KMS-11 (cell line): ENCODE measurements at regions not wholly inside any gene's neighbourhood (a gene's known extent, or its start where the extent isn't known, plus 50 kb on each side); places are given as distances from the start of the nearest gene placed in this dataset.

Experiments
- H2AFZ ChIP-seq: fragments of 200-600 bp; sonication (generic); 2 replicates; pipeline ENCODE4 v1.6.1; 2016; ENCODE audit warnings: antibody characterized with exemption, mixed run types, low read depth
- H3K27ac ChIP-seq: fragments of 200-600 bp; sonication (generic); 2 replicates; pipeline ENCODE4 v1.6.1; 2016; ENCODE audit warnings: mild to moderate bottlenecking, mixed run types
- H3K27me3 ChIP-seq: fragments of 200-600 bp; sonication (generic); 2 replicates; pipeline ENCODE4 v1.6.1; 2017; ENCODE audit warnings: mild to moderate bottlenecking, low read depth, mixed run types, moderate library complexity; ENCODE audit not compliant: insufficient read depth
- H3K36me3 ChIP-seq: fragments of 200-600 bp; sonication (generic); 2 replicates; pipeline ENCODE4 v1.6.1; 2017; ENCODE audit warnings: mild to moderate bottlenecking, mixed run types; ENCODE audit not compliant: insufficient read depth
- H3K4me1 ChIP-seq: fragments of 200-600 bp; sonication (generic); 2 replicates; pipeline ENCODE4 v1.6.1; 2016; ENCODE audit warnings: mild to moderate bottlenecking, low read depth, mixed run types; ENCODE audit not compliant: poor library complexity, severe bottlenecking
- H3K4me2 ChIP-seq: fragments of 200-600 bp; sonication (generic); 2 replicates; pipeline ENCODE4 v1.7.0; 2016; ENCODE audit warnings: mild to moderate bottlenecking, mixed run types
- H3K4me3 ChIP-seq: fragments of 200-600 bp; sonication (generic); IDR thresholded peaks from 2 replicates; pipeline ENCODE4 v1.6.1; 2017; ENCODE audit warnings: low read depth, low read length, mixed read lengths; ENCODE audit not compliant: insufficient read depth
- H3K79me2 ChIP-seq: fragments of 200-600 bp; sonication (generic); 2 replicates; pipeline ENCODE4 v1.6.1; 2016; ENCODE audit warnings: low read depth, mixed run types; ENCODE audit not compliant: insufficient read depth
- H3K9ac ChIP-seq: fragments of 200-600 bp; sonication (generic); 2 replicates; pipeline ENCODE4 v1.6.1; 2016; ENCODE audit warnings: mild to moderate bottlenecking, mixed run types
- H4K20me1 ChIP-seq: fragments of 200-600 bp; sonication (generic); 2 replicates; pipeline ENCODE4 v1.6.1; 2016; ENCODE audit warnings: mild to moderate bottlenecking, mixed run types; ENCODE audit not compliant: insufficient read depth
- TF ChIP-seq, protein P1 (sequence below): fragments of 200-600 bp; sonication (generic); conservative IDR thresholded peaks from 2 replicates; pipeline ENCODE4 v1.6.1; 2017; ENCODE audit warnings: low read depth, mild to moderate bottlenecking, antibody characterized with exemption, low read length, moderate library complexity, mixed read lengths

DNA sequence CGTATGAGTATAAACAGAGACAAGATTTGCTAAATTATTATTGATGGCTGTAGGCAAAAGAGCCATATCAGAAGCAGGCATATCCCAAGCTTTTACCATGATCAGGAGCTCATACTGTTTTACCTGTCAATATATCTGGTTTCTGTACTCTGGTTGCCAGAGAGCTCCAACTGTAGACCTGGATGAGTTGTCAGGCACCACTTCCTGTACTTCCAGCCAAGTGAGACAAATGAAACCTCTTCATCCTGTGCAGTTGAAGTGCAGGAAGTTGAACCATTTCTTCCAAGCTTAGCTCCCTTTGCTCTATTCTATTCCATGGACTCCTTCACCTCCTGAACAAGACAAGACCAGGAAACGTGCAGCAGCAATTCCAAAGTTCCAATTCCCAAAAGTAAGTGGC, 115.6 kb downstream of the ZNF281 start:
- H3K36me3 ChIP-seq = no peaks in the 10 kb centered on the region
- H3K79me2 ChIP-seq = no peaks in the 10 kb centered on the region
- peaks cover 24% of the 10 kb centered on the region for H3K4me1 ChIP-seq
- no peaks in the 10 kb centered on the region for H3K27me3 ChIP-seq
- no peak overlapping the region for H2AFZ ChIP-seq
- no peak overlapping the region for H3K4me3 ChIP-seq
- no peak overlapping the region for H3K27ac ChIP-seq
- H3K4me2 ChIP-seq = no peak overlapping the region
- no peaks in the 10 kb centered on the region for H4K20me1 ChIP-seq
- TF ChIP-seq, protein P1, sequence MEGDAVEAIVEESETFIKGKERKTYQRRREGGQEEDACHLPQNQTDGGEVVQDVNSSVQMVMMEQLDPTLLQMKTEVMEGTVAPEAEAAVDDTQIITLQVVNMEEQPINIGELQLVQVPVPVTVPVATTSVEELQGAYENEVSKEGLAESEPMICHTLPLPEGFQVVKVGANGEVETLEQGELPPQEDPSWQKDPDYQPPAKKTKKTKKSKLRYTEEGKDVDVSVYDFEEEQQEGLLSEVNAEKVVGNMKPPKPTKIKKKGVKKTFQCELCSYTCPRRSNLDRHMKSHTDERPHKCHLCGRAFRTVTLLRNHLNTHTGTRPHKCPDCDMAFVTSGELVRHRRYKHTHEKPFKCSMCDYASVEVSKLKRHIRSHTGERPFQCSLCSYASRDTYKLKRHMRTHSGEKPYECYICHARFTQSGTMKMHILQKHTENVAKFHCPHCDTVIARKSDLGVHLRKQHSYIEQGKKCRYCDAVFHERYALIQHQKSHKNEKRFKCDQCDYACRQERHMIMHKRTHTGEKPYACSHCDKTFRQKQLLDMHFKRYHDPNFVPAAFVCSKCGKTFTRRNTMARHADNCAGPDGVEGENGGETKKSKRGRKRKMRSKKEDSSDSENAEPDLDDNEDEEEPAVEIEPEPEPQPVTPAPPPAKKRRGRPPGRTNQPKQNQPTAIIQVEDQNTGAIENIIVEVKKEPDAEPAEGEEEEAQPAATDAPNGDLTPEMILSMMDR = no peak
- no peak overlapping the region for H3K9ac ChIP-seq

DNA sequence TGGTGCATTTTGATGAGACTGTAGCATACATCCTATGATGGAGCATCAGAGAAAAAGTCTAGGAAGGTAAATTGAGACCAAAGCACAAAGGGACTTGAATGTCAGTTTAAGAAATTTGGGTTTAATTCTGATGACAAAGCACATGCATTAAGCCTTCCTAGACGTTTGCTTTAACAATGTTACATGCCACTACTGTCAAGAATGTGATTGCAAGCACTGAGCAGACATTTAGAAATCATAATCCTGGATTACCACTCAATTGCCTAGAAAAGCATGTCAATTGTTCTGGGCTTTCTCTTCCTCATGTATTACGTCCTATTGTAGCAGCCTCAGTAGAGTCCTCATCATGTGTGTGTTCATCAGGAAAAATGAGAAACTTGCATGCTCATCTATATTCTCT, 117.1 kb downstream of the ZNF281 start:
- Histone ChIP-seq H4K20me1 (no peaks in the 10 kb centered on the region), H3K4me1 (peaks cover 24% of the 10 kb centered on the region), H3K79me2 (no peaks in the 10 kb centered on the region), H3K27me3 (no peaks in the 10 kb centered on the region), H3K27ac (no peak overlapping the region), H3K36me3 (no peaks in the 10 kb centered on the region), H3K4me3 (no peak overlapping the region), H2AFZ (no peak overlapping the region), H3K4me2 (no peak overlapping the region), H3K9ac (no peak overlapping the region)
- TF ChIP-seq, protein P1 = no peak

DNA sequence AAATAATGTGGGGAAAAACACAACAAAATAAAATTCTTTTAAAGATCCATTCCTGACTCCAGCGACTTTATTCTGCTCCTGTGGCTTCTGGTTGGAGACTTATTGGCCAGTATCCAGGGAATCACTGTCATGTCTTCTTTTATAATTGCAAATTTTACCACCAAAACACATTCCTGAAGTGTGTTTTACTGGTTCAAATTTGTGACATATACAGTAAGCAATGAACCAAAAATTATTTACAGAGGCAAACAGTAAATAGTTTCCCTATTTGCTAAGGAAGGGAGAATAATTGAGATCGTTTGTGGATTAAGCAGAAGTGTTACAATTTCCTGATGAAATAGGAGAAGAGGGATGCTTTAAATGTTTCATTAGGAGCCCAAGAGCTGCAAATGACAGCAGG, 118.7 kb downstream of the ZNF281 start:
- H3K36me3 ChIP-seq = no peaks in the 10 kb centered on the region
- no peaks in the 10 kb centered on the region for H4K20me1 ChIP-seq
- H2AFZ ChIP-seq = no peak overlapping the region
- H3K27ac ChIP-seq = no peak overlapping the region
- TF ChIP-seq, protein P1 = no peak
- no peak overlapping the region for H3K4me3 ChIP-seq
- H3K4me2 ChIP-seq = no peak overlapping the region
- H3K27me3 ChIP-seq = no peaks in the 10 kb centered on the region
- no peaks in the 10 kb centered on the region for H3K79me2 ChIP-seq
- H3K9ac ChIP-seq = no peak overlapping the region
- peaks cover 24% of the 10 kb centered on the region for H3K4me1 ChIP-seq

DNA sequence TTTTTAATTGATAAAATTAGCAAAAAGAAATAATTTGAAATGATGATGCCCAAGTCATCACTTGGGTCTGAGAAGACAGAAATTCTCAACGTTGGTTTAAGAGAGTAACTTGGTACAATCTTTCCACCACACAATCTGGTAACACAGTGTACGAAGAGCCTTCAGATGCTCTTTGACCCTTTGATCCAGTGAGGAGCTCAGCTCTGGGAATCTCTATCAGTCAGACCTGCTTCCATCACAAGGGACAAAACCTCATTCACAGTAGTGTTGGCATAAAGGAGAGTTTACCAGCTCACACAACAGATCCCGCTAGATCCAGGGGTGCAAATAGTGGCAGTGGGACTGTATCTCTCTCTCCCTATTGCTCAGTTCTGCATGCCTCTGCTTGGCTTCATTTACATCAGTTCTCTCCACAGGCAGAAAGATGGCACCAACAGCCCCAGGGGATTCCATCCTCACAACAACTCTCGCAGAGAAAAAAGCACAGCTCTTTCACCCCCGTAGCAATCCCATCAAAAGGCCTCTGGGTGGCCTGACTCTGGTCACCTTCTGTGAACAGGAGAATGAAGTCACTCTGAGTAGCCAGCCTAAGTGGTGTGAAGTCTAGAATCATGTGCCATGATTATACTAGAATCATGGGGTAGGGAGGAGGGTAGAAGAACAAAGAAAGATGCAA, 119.7 kb downstream of the ZNF281 start:
- no peaks in the 10 kb centered on the region for H4K20me1 ChIP-seq
- H3K4me1 ChIP-seq = peaks cover 24% of the 10 kb centered on the region
- no peak overlapping the region for H3K27ac ChIP-seq
- H2AFZ ChIP-seq = no peak overlapping the region
- H3K4me3 ChIP-seq = no peak overlapping the region
- H3K9ac ChIP-seq = no peak overlapping the region
- H3K4me2 ChIP-seq = no peak overlapping the region
- H3K79me2 ChIP-seq = no peaks in the 10 kb centered on the region
- H3K36me3 ChIP-seq = no peaks in the 10 kb centered on the region
- H3K27me3 ChIP-seq = no peaks in the 10 kb centered on the region
- TF ChIP-seq, protein P1 = no peak
